H1 (cell line): ENCODE measurements at regions not wholly inside any gene's neighbourhood (a gene's known extent, or its start where the extent isn't known, plus 50 kb on each side); places are given as distances from the start of the nearest gene placed in this dataset.

Experiments used
- CTCF ChIA-PET: fragments of 300-600 bp; sonication (Branson Sonifier 250); formaldehyde crosslinking; loops from one replicate; lab custom pipeline; 2021; ENCODE audit not compliant: partially characterized antibody; lab: Charles Lee
- POLR2A ChIA-PET: fragments of 300-600 bp; sonication (Branson Sonifier 250); formaldehyde crosslinking; loops from one replicate; lab custom pipeline; 2021; ENCODE audit warnings: inconsistent platforms; ENCODE audit not compliant: partially characterized antibody; lab: Charles Lee
- DNase-seq, 2 experiments: peaks; one replicate each; pipeline versions ENCODE4 v3.0.0 to v3.0.0-alpha.2; 2010 to 2022; ENCODE audit warnings: low spot score in 2 of 2, low read depth in 1 of 2, mixed read lengths in 1 of 2
- FAIRE-seq: peaks from 2 replicates; lab custom pipeline; 2011; peaks lifted over from hg19 to GRCh38; lab: Jason Lieb, UNC
- H2AFZ ChIP-seq: 2 replicates; pipeline ENCODE4 v1.8.1; 2012; ENCODE audit warnings: low read length, inconsistent platforms
- H2AK5ac ChIP-seq: 2 replicates; pipeline ENCODE4 v1.6.1; 2013; ENCODE audit warnings: low read depth, low read length
- H2BK120ac ChIP-seq: replicated peaks from 2 replicates; pipeline ENCODE3; 2013; ENCODE audit warnings: low read depth, low read length, inconsistent platforms
- H2BK12ac ChIP-seq: 2 replicates; pipeline ENCODE4 v1.6.1; 2013; ENCODE audit warnings: low read depth, low read length
- H2BK15ac ChIP-seq: 2 replicates; pipeline ENCODE4 v1.6.1; 2013; ENCODE audit warnings: low read length
- H2BK20ac ChIP-seq: 2 replicates; pipeline ENCODE4 v1.6.1; 2013; ENCODE audit warnings: low read length
- H2BK5ac ChIP-seq: 2 replicates; pipeline ENCODE4 v1.6.1; 2013; ENCODE audit warnings: low read depth, low read length
- H3K14ac ChIP-seq: 2 replicates; pipeline ENCODE4 v1.6.1; 2013; ENCODE audit warnings: inconsistent platforms; ENCODE audit not compliant: insufficient read length
- H3K18ac ChIP-seq: 2 replicates; pipeline ENCODE4 v1.6.1; 2013; ENCODE audit warnings: low read length; ENCODE audit errors: extremely low read depth
- H3K23ac ChIP-seq: 2 replicates; pipeline ENCODE4 v1.6.1; 2013; ENCODE audit warnings: inconsistent platforms; ENCODE audit not compliant: insufficient read length
- H3K23me2 ChIP-seq: 2 replicates; pipeline ENCODE4 v1.6.1; 2013; ENCODE audit warnings: low read depth, low read length
- H3K27ac ChIP-seq: 2 replicates; pipeline ENCODE4 v1.6.1; 2011; ENCODE audit warnings: low read depth, low read length, inconsistent platforms
- H3K27me3 ChIP-seq, 4 experiments: replicated peaks in 1 of 4; 1 replicate in 1 of 4; 2 replicates in 3 of 4; pipeline versions ENCODE4 v1.6.1 to v1.8.1; 2011 to 2013; ENCODE audit warnings: low read length in 3 of 4, mild to moderate bottlenecking in 3 of 4, inconsistent platforms in 2 of 4, mixed read lengths in 2 of 4, moderate library complexity in 1 of 4; ENCODE audit not compliant: control insufficient read depth in 3 of 4, insufficient read depth in 3 of 4; ENCODE audit errors: extremely low read depth in 1 of 4
- H3K36me3 ChIP-seq, 4 experiments: 2 replicates each; pipeline versions ENCODE4 v1.6.1 to v1.8.1; 2011 to 2013; ENCODE audit warnings: mild to moderate bottlenecking in 4 of 4, low read length in 3 of 4, moderate library complexity in 2 of 4, control low read depth in 1 of 4, inconsistent platforms in 1 of 4; ENCODE audit not compliant: insufficient read depth in 4 of 4, control insufficient read depth in 2 of 4
- H3K4ac ChIP-seq: replicated peaks from 2 replicates; pipeline ENCODE3; 2013; ENCODE audit warnings: low read length, low read depth, mixed read lengths, inconsistent platforms; ENCODE audit not compliant: insufficient read length
- H3K4me1 ChIP-seq, 4 experiments: replicated peaks in 1 of 4; 1 replicate in 1 of 4; 2 replicates in 3 of 4; pipeline versions ENCODE4 v1.6.1 to v1.8.1; 2011 to 2013; ENCODE audit warnings: low read length in 3 of 4, inconsistent platforms in 2 of 4, mixed read lengths in 1 of 4; ENCODE audit not compliant: insufficient read depth in 4 of 4, control insufficient read depth in 3 of 4
- H3K4me2 ChIP-seq, 2 experiments: 2 replicates each; pipeline versions ENCODE4 v1.6.1 to v1.8.1; 2011 to 2013; ENCODE audit warnings: low read depth in 2 of 2, low read length in 2 of 2, control low read depth in 1 of 2, inconsistent platforms in 1 of 2, mild to moderate bottlenecking in 1 of 2; ENCODE audit not compliant: insufficient read depth in 1 of 2
- H3K4me3 ChIP-seq, 4 experiments: fragments of 200-600, 300-600 bp in 1 of 4; sonication (generic), shearing (Covaris generic), sonication (Bioruptor Twin) in 1 of 4; 2 replicates each; pipeline versions ENCODE4 v1.5.1 to v1.8.1; 2011 to 2016; ENCODE audit warnings: low read length in 4 of 4, low read depth in 3 of 4, control low read depth in 2 of 4, inconsistent platforms in 2 of 4, mild to moderate bottlenecking in 2 of 4, mixed read lengths in 1 of 4, moderate library complexity in 1 of 4; ENCODE audit not compliant: insufficient read depth in 2 of 4; ENCODE audit errors: extremely low read depth in 1 of 4
- H3K56ac ChIP-seq: replicated peaks from 2 replicates; pipeline ENCODE3; 2013; ENCODE audit warnings: low read depth, mild to moderate bottlenecking, mixed read lengths, low read length, inconsistent platforms; ENCODE audit not compliant: insufficient read length
- H3K79me1 ChIP-seq: 2 replicates; pipeline ENCODE4 v1.6.1; 2013; ENCODE audit warnings: low read depth, low read length, control low read depth
- H3K79me2 ChIP-seq, 2 experiments: 2 replicates each; pipeline versions ENCODE4 v1.6.1 to v1.8.1; 2012 to 2013; ENCODE audit warnings: low read length in 2 of 2, mild to moderate bottlenecking in 2 of 2, inconsistent platforms in 1 of 2; ENCODE audit not compliant: insufficient read depth in 2 of 2, control insufficient read depth in 1 of 2
- H3K9ac ChIP-seq, 4 experiments: replicated peaks in 1 of 4; 1 replicate in 1 of 4; 2 replicates in 3 of 4; pipeline versions ENCODE4 v1.6.1 to v1.8.1; 2011 to 2013; ENCODE audit warnings: low read depth in 3 of 4, low read length in 3 of 4, control low read depth in 2 of 4, mild to moderate bottlenecking in 2 of 4, moderate library complexity in 2 of 4, inconsistent platforms in 1 of 4; ENCODE audit errors: extremely low read depth in 1 of 4
- H3K9me3 ChIP-seq, 2 experiments: 2 replicates each; pipeline versions ENCODE4 v1.6.1 to v1.8.1; 2012 to 2013; ENCODE audit warnings: mild to moderate bottlenecking in 2 of 2, moderate library complexity in 2 of 2, control low read depth in 1 of 2, inconsistent platforms in 1 of 2, low read depth in 1 of 2, low read length in 1 of 2, mixed read lengths in 1 of 2; ENCODE audit not compliant: insufficient read depth in 2 of 2
- H4K20me1 ChIP-seq, 2 experiments: replicated peaks in 1 of 2; 2 replicates each; pipeline versions ENCODE3 to v1.8.1; 2011 to 2013; ENCODE audit warnings: inconsistent platforms in 2 of 2, low read length in 2 of 2, mild to moderate bottlenecking in 1 of 2; ENCODE audit not compliant: insufficient read depth in 2 of 2, control insufficient read depth in 1 of 2
- H4K5ac ChIP-seq: 2 replicates; pipeline ENCODE4 v1.6.1; 2013; ENCODE audit warnings: low read length, low read depth, mixed read lengths, inconsistent platforms; ENCODE audit not compliant: insufficient read length
- H4K8ac ChIP-seq: 2 replicates; pipeline ENCODE4 v1.8.0; 2013; ENCODE audit warnings: mild to moderate bottlenecking, moderate library complexity, low read length, inconsistent platforms; ENCODE audit not compliant: insufficient read depth; ENCODE audit errors: extremely low read depth
- H4K91ac ChIP-seq: replicated peaks from 2 replicates; pipeline ENCODE3; 2013; ENCODE audit warnings: low read length, mixed read lengths, inconsistent platforms; ENCODE audit not compliant: insufficient read length
- BACH1 ChIP-seq: IDR thresholded peaks from 2 replicates; pipeline ENCODE4 v1.6.1; 2012; ENCODE audit warnings: low read length, improper control_type of control experiment
- CBX5 ChIP-seq: fragments of 300-800, 300-1000 bp; sonication (generic); IDR thresholded peaks from 2 replicates; pipeline ENCODE4 v1.7.1; 2016; ENCODE audit warnings: antibody characterized with exemption, low read length, low read depth
- FOSL1 ChIP-seq: IDR thresholded peaks from 2 replicates; pipeline ENCODE4 v1.6.1; 2011; ENCODE audit warnings: mild to moderate bottlenecking, low read depth, low read length, moderate library complexity; ENCODE audit not compliant: insufficient read depth
- KDM4A ChIP-seq: IDR thresholded peaks from one replicate; pipeline ENCODE4 v1.7.1; 2012; ENCODE audit warnings: low read depth, mild to moderate bottlenecking, moderate library complexity, low read length, inconsistent platforms; ENCODE audit not compliant: severe bottlenecking
- TCF12 ChIP-seq: IDR thresholded peaks from 2 replicates; pipeline ENCODE4 v1.6.1; 2011; ENCODE audit warnings: low read depth, mild to moderate bottlenecking, low read length
- WGBS, 2 experiments: shearing (Covaris generic) in 1 of 2; methylation state at CpG; one replicate each; pipeline versions ENCODE4 v1.1.6 to v1.1.7; 2013 to 2015; ENCODE audit warnings: low lambda C conversion rate in 2 of 2, mixed read lengths in 2 of 2, inconsistent platforms in 1 of 2, low coverage in 1 of 2, missing lambda C conversion rate in 1 of 2; ENCODE audit not compliant: insufficient replicate concordance in 2 of 2, insufficient coverage in 1 of 2, insufficient read length in 1 of 2; ENCODE audit errors: extremely low coverage in 1 of 2, missing lambda C conversion rate in 1 of 2; 5-methylcytosine and 5-hydroxymethylcytosine counted together
- TF ChIP-seq, protein P1 (sequence below): IDR thresholded peaks from 2 replicates; pipeline ENCODE4 v1.6.1; 2012; ENCODE audit warnings: inconsistent platforms

DNA sequence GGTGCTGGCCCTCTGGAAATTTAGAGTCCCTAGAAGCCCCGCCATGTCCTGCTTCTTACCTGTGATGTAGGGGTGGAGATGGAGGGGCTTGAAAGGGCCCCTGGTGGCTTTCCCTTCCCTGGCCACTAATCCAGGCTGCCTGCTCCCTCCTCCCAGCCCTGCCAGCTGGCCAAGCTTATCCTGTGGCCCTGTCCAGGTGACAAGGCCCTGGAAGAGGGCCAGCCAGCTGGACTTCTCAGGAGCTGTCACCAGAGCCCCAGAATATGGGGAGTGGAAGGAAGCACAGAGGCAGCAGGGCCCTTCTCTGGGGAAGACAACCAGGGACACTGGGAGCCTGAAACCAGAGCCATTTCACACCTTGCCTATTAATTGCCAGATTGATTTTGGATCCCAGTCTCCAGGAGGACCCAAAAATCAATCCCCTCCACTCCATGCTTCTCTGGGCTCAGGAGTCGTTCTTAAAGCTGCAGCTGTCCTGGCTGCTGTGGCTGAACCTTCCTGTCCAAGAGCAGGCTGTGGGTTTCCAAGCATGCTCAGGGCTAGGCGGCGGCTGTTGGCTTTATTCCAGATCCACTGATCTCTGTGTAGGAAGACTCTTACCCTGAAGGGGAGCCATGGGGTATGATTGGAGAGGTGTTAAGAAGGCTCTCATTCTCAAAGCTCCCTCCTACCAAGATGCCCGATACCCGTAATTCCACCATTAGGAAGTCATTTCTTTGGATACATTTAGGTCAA lies 52.6 kb upstream of the PCBD1 start:
- H2BK5ac ChIP-seq: no peak overlapping the region
- no peaks in the 10 kb centered on the region; a peak in 1 of 7 replicates for H3K27me3 ChIP-seq
- H3K4ac ChIP-seq: no peak overlapping the region
- H3K9me3 ChIP-seq: no peaks in the 10 kb centered on the region
- POLR2A ChIA-PET: no interaction called here
- no peaks in the 10 kb centered on the region for H4K20me1 ChIP-seq
- no peak overlapping the region for H3K18ac ChIP-seq
- no peak for DNase-seq
- TF ChIP-seq FOSL1 (no peak), TCF12 (no peak), KDM4A (no peak), CBX5 (no peak), BACH1 (no peak)
- TF ChIP-seq, protein P1, sequence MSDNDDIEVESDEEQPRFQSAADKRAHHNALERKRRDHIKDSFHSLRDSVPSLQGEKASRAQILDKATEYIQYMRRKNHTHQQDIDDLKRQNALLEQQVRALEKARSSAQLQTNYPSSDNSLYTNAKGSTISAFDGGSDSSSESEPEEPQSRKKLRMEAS: no peak
- no peak overlapping the region for H2AK5ac ChIP-seq
- WGBS, 2 experiments: 79% methylated on average over 6 of the region's 6 CpGs; no CpG with 5 or more reads in 1 of the 2 experiments
- no peak overlapping the region for H3K27ac ChIP-seq
- no peak overlapping the region for H3K4me2 ChIP-seq
- H2BK20ac ChIP-seq: no peak overlapping the region
- H3K56ac ChIP-seq: no peak overlapping the region
- H3K79me2 ChIP-seq: no peaks in the 10 kb centered on the region
- no peak overlapping the region for H3K23ac ChIP-seq
- FAIRE-seq: no peak
- no peak overlapping the region for H4K8ac ChIP-seq
- no peak overlapping the region for H2AFZ ChIP-seq
- no peaks in the 10 kb centered on the region for H3K79me1 ChIP-seq
- no peaks in the 10 kb centered on the region for H3K36me3 ChIP-seq
- H4K91ac ChIP-seq: no peak overlapping the region
- H3K4me1 ChIP-seq: no peaks in the 10 kb centered on the region
- no peak overlapping the region for H3K9ac ChIP-seq
- no peak overlapping the region for H2BK12ac ChIP-seq
- no peaks in the 10 kb centered on the region for H3K23me2 ChIP-seq
- CTCF ChIA-PET: interaction anchor here (0.7 to 4.2 kb wide), 10 partner anchors 8 to 326 kb away, joined by 3 to 22 read pairs (median 4); no protein-coding TSS in a partner anchor
- no peak overlapping the region for H3K14ac ChIP-seq
- H3K4me3 ChIP-seq: no peak overlapping the region
- no peak overlapping the region for H2BK120ac ChIP-seq
- no peak overlapping the region for H2BK15ac ChIP-seq
- no peak overlapping the region for H4K5ac ChIP-seq
